Stomach (tissue), 8 donors: ENCODE measurements at regions not wholly inside any gene's neighbourhood (a gene's known extent, or its start where the extent isn't known, plus 50 kb on each side); places are given as distances from the start of the nearest gene placed in this dataset.

Experiments used
- DNase-seq, 2 donors: peaks; one replicate each; pipeline versions ENCODE4 v3.0.0 to v3.0.0-alpha.2; 2013 to 2019
- H3K27ac ChIP-seq, 5 donors: fragments of 200-600 bp in 4 of 5; sonication (generic) in 4 of 5; one replicate each; pipeline ENCODE4 v1.5.1; 2013 to 2019; ENCODE audit warnings: mild to moderate bottlenecking in 1 of 5, moderate library complexity in 1 of 5
- H3K27me3 ChIP-seq, 3 donors: fragments of 200-600 bp; sonication (generic); one replicate each; pipeline ENCODE4 v1.5.1; 2017 to 2019; ENCODE audit warnings: mixed run types in 1 of 3
- H3K36me3 ChIP-seq, 4 donors: fragments of 200-600 bp; sonication (generic); 1 replicate in 3 of 4; 2 replicates in 1 of 4; pipeline ENCODE4 v1.5.1; 2016 to 2019
- H3K4me1 ChIP-seq, 4 donors: fragments of 200-600 bp; sonication (generic); one replicate each; pipeline ENCODE4 v1.5.1; 2016 to 2019
- H3K4me3 ChIP-seq, 4 donors: fragments of 200-600 bp; sonication (generic) in 3 of 4; one replicate each; pipeline ENCODE4 v1.5.1; 2016 to 2019; ENCODE audit warnings: mild to moderate bottlenecking in 1 of 4
- H3K9me3 ChIP-seq, 4 donors: fragments of 200-600 bp; sonication (generic); one replicate each; pipeline ENCODE4 v1.5.1; 2016 to 2019
- EP300 ChIP-seq: sonication (generic); formaldehyde crosslinking; IDR thresholded peaks from one replicate; pipeline ENCODE4 v1.6.1; 2017; ENCODE audit warnings: antibody characterized with exemption
- POLR2A ChIP-seq, 4 donors: fragments of 450-650 bp; IDR thresholded peaks; one replicate each; pipeline ENCODE4 v1.6.1; 2016; ENCODE audit warnings: antibody characterized with exemption in 4 of 4, control low read depth in 2 of 4, mild to moderate bottlenecking in 1 of 4, moderate library complexity in 1 of 4
- POLR2AphosphoS5 ChIP-seq, 3 donors: sonication (generic); formaldehyde crosslinking; IDR thresholded peaks; one replicate each; pipeline ENCODE4 v1.6.1; 2016; ENCODE audit warnings: antibody characterized with exemption in 3 of 3
- WGBS, 5 donors: extraction: QIAGEN DNeasy Blood & Tissue Kit in 3 of 5; methylation state at CpG; one replicate each; pipeline versions ENCODE4 v1.1.5 to v1.1.7; 2013 to 2018; 5-methylcytosine and 5-hydroxymethylcytosine counted together
- intact Hi-C: fragments of 100-400 bp; cut with DNase I; formaldehyde crosslinking; loops from one replicate; pipeline ENCODE4 v1.15.1; 2023; ENCODE audit warnings: low total_unique reads
- TF ChIP-seq, protein P1 (sequence below), 7 experiments: fragments of 450-650 bp in 4 of 7; fragments of 200-600 bp in 3 of 7; sonication (generic) in 3 of 7; IDR thresholded peaks; one replicate each; pipeline ENCODE4 v1.5.1; 2016 to 2019; ENCODE audit warnings: antibody characterized with exemption in 7 of 7, control low read depth in 2 of 7, mild to moderate bottlenecking in 1 of 7
- donor health status: healthy with polysubstance abuse.
- donor health status: Bipolar disorder and iron deficiency.
- donor health status: healthy.

DNA sequence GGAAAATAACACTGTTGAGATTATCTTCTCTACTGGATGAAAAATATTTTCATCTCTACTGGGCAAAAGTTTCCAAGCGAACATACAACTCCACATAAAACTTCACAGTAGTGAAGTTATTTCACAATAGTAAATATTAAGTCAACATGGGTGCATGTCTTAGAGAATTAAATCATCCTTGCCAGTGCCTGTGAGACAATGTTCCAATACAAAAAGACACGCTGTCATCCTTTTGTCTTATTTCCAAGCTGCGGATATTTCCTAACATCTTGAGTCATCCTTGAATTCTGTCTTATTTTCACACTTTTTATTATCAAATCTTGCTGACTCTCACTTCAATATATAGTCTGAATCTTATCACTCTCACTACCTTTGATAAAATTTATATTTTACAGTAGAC is 142.9 kb upstream of the KITLG start:
- Histone ChIP-seq H3K4me3 (no peak overlapping the region), H3K27me3 (no peaks in the 10 kb centered on the region), H3K4me1 (peaks cover 0 to 38% (median 18%) of the 10 kb centered on the region in 4 donors), H3K27ac (no peak overlapping the region), H3K9me3 (no peaks in the 10 kb centered on the region), H3K36me3 (no peaks in the 10 kb centered on the region)
- intact Hi-C loops = no loop called here
- no peak for TF ChIP-seq POLR2A (IDR thresholded peaks at IDR 0.05)
- TF ChIP-seq, protein P1, sequence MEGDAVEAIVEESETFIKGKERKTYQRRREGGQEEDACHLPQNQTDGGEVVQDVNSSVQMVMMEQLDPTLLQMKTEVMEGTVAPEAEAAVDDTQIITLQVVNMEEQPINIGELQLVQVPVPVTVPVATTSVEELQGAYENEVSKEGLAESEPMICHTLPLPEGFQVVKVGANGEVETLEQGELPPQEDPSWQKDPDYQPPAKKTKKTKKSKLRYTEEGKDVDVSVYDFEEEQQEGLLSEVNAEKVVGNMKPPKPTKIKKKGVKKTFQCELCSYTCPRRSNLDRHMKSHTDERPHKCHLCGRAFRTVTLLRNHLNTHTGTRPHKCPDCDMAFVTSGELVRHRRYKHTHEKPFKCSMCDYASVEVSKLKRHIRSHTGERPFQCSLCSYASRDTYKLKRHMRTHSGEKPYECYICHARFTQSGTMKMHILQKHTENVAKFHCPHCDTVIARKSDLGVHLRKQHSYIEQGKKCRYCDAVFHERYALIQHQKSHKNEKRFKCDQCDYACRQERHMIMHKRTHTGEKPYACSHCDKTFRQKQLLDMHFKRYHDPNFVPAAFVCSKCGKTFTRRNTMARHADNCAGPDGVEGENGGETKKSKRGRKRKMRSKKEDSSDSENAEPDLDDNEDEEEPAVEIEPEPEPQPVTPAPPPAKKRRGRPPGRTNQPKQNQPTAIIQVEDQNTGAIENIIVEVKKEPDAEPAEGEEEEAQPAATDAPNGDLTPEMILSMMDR (IDR thresholded peaks at IDR 0.05) = no peak
- no peak for TF ChIP-seq POLR2AphosphoS5 (IDR thresholded peaks at IDR 0.05)
- no peak for TF ChIP-seq EP300
- 80 to 89% (median 81%) methylated on average over 3 of the region's 3 CpGs for WGBS, 5 donors
- DNase-seq = no peak

DNA sequence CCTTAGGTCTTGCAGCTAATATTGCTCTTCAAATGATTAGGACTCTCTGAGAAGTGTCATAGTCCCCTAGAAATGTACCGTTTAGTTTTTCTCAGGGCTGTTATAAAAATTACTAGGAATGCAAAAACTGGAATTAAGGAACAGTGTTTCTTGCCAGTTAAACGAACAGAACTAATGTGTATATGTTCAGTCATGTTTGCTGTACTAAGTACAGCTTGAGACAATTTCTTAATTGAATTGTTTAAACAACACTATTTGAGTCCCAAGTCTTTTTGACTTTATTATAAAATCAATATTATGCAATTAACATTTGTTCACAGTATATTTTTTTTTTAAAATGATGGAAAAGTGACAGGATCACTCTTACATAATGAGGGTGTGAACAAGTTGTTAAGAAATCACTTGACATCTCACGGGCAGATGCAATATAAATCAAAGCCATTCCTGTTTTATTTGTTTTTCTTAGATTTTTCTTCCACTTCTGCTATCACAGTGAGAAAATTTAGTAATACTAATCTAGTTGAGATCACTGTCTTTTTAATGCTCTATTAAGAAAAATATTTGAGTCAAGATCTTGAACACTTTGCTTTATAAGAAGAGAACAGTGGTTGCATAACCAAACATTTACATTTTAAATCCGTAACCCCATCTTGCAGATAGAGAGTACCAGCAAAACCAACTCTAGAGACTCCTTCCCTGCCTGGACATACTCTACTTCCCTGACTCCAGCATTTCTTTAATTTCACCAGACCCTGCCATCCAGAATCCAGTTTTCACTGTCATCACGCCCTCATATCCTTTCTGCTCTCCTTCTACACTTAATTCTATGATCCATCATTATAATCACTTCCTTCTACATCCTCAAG is 140.7 kb upstream of the KITLG start:
- H3K27ac ChIP-seq = no peak overlapping the region
- H3K4me1 ChIP-seq = peaks cover 4 to 37% (median 21%) of the 10 kb centered on the region in 4 donors
- intact Hi-C loops = no loop called here
- WGBS, 5 donors = 37 to 51% (median 48%) methylated on average over 5 of the region's 5 CpGs
- TF ChIP-seq EP300 (no peak), POLR2AphosphoS5 (IDR thresholded peaks at IDR 0.05) (no peak), POLR2A (IDR thresholded peaks at IDR 0.05) (no peak)
- TF ChIP-seq, protein P1 (IDR thresholded peaks at IDR 0.05) = no peak
- no peaks in the 10 kb centered on the region for H3K36me3 ChIP-seq
- DNase-seq = no peak
- H3K4me3 ChIP-seq = no peak overlapping the region
- no peaks in the 10 kb centered on the region for H3K9me3 ChIP-seq
- no peaks in the 10 kb centered on the region for H3K27me3 ChIP-seq

DNA sequence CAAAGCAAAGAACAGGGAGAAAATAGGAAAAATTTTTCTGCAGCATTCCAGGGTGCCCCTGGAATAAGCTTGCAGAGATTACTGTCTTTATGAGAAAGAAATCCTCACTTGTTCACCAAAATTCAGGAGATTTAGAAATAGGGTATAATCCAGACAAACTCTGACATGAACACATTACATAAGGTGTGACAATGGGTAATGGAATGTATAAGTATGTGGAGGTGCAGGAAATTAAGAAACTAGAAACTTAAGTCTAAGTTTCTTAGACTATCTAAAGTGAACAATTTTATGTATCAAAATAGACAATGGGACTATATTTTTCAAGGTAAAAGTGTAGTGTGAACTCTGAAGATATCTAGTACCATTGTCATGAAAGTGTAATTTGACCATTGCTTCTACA is 140.0 kb upstream of the KITLG start:
- no peak for DNase-seq
- H3K4me3 ChIP-seq = no peak overlapping the region
- no peaks in the 10 kb centered on the region for H3K36me3 ChIP-seq
- no peaks in the 10 kb centered on the region for H3K27me3 ChIP-seq
- no peak overlapping the region for H3K27ac ChIP-seq
- H3K4me1 ChIP-seq = peaks cover 4 to 33% (median 19%) of the 10 kb centered on the region in 4 donors
- intact Hi-C loops = no loop called here
- H3K9me3 ChIP-seq = no peaks in the 10 kb centered on the region
- no peak for TF ChIP-seq POLR2A (IDR thresholded peaks at IDR 0.05)
- TF ChIP-seq POLR2AphosphoS5 (IDR thresholded peaks at IDR 0.05) = no peak
- TF ChIP-seq, protein P1 (IDR thresholded peaks at IDR 0.05) = no peak
- TF ChIP-seq EP300 = no peak

DNA sequence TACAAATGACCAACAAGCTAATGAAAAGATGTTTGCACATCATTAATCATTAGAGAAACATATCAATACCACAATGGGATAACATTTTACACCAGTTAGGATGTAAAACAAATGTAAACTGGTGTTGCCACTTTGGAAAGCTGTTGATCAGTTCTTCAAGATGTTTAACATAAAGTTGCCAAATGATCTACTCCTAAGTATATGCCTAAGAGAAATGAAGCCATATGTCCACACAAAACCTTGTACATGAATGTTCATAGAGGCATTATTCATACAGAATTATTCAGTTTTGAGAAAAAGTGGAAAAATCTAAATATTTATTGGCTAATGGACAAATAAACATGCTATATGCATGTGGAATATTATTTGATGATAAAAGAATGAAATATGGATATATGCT is 136.9 kb upstream of the KITLG start:
- TF ChIP-seq POLR2A (IDR thresholded peaks at IDR 0.05) (no peak), EP300 (no peak), POLR2AphosphoS5 (IDR thresholded peaks at IDR 0.05) (no peak)
- TF ChIP-seq, protein P1 (IDR thresholded peaks at IDR 0.05) = no peak
- no peaks in the 10 kb centered on the region for H3K36me3 ChIP-seq
- H3K4me1 ChIP-seq = peaks cover 4 to 30% (median 12%) of the 10 kb centered on the region in 4 donors
- no peak overlapping the region for H3K27ac ChIP-seq
- no peak for DNase-seq
- intact Hi-C loops = no loop called here
- no peaks in the 10 kb centered on the region for H3K9me3 ChIP-seq
- H3K4me3 ChIP-seq = no peak overlapping the region
- H3K27me3 ChIP-seq = no peaks in the 10 kb centered on the region
